Common myeloid progenitor, CD34-positive (primary cell): ENCODE measurements at regions not wholly inside any gene's neighbourhood (a gene's known extent, or its start where the extent isn't known, plus 50 kb on each side); places are given as distances from the start of the nearest gene placed in this dataset.

Experiments
- CTCF ChIA-PET: fragments of 350-600 bp; sonication (Branson Sonifier 250); formaldehyde crosslinking; loops from one replicate; lab custom pipeline; 2021; ENCODE audit warnings: antibody characterized with exemption; lab: Charles Lee
- POLR2A ChIA-PET: fragments of 350-600 bp; sonication (Branson Sonifier 250); formaldehyde crosslinking; loops from one replicate; lab custom pipeline; 2021; ENCODE audit warnings: antibody characterized with exemption; lab: Charles Lee
- DNase-seq, 3 donors: peaks; one replicate each; pipeline versions ENCODE4 v3.0.0 to v3.0.0-alpha.2; 2013
- H3K27ac ChIP-seq, 2 experiments: 1 replicate in 1 of 2; 2 replicates in 1 of 2; pipeline ENCODE4 v1.7.0; 2013; ENCODE audit warnings: inconsistent platforms in 2 of 2, low read length in 2 of 2, mild to moderate bottlenecking in 2 of 2, low read depth in 1 of 2, moderate library complexity in 1 of 2; ENCODE audit not compliant: severe bottlenecking in 2 of 2, insufficient read depth in 1 of 2, poor library complexity in 1 of 2
- H3K27me3 ChIP-seq, 5 experiments: replicated peaks in 2 of 5; 1 replicate in 3 of 5; 2 replicates in 2 of 5; pipeline versions ENCODE4 v1.6.1 to v1.7.0; 2013; ENCODE audit warnings: low read length in 4 of 5, mild to moderate bottlenecking in 2 of 5, moderate library complexity in 2 of 5, inconsistent platforms in 1 of 5; ENCODE audit not compliant: insufficient read depth in 5 of 5, control insufficient read depth in 4 of 5
- H3K36me3 ChIP-seq, 4 experiments: 1 replicate in 2 of 4; 2 replicates in 2 of 4; pipeline versions ENCODE4 v1.6.1 to v1.7.0; 2013; ENCODE audit warnings: low read length in 3 of 4, control low read depth in 1 of 4, mild to moderate bottlenecking in 1 of 4; ENCODE audit not compliant: control insufficient read depth in 4 of 4, insufficient read depth in 4 of 4
- H3K4me1 ChIP-seq, 4 experiments: 1 replicate in 3 of 4; 2 replicates in 1 of 4; pipeline versions ENCODE4 v1.6.1 to v1.7.1; 2013; ENCODE audit warnings: low read length in 3 of 4, mild to moderate bottlenecking in 3 of 4, control low read depth in 1 of 4, inconsistent platforms in 1 of 4, moderate library complexity in 1 of 4; ENCODE audit not compliant: control insufficient read depth in 4 of 4, insufficient read depth in 4 of 4; ENCODE audit errors: control extremely low read depth in 1 of 4
- H3K4me3 ChIP-seq, 7 experiments: 1 replicate in 4 of 7; 2 replicates in 3 of 7; pipeline versions ENCODE4 v1.5.1 to v1.7.0; 2013; ENCODE audit warnings: mild to moderate bottlenecking in 7 of 7, low read length in 6 of 7, moderate library complexity in 6 of 7, inconsistent platforms in 2 of 7, low read depth in 2 of 7, control low read depth in 1 of 7; ENCODE audit not compliant: insufficient read depth in 4 of 7, control insufficient read depth in 1 of 7; ENCODE audit errors: extremely low read depth in 1 of 7
- H3K9me3 ChIP-seq, 5 experiments: 1 replicate in 4 of 5; 2 replicates in 1 of 5; pipeline versions ENCODE4 v1.6.1 to v1.7.1; 2013; ENCODE audit warnings: low read length in 4 of 5, mild to moderate bottlenecking in 2 of 5, inconsistent platforms in 1 of 5, low read depth in 1 of 5, moderate library complexity in 1 of 5; ENCODE audit not compliant: control insufficient read depth in 4 of 5, insufficient read depth in 2 of 5; ENCODE audit errors: control extremely low read depth in 1 of 5
- WGBS: methylation state at CpG from one replicate; pipeline ENCODE4 v1.1.5; 2013; ENCODE audit not compliant: insufficient coverage; 5-methylcytosine and 5-hydroxymethylcytosine counted together

DNA sequence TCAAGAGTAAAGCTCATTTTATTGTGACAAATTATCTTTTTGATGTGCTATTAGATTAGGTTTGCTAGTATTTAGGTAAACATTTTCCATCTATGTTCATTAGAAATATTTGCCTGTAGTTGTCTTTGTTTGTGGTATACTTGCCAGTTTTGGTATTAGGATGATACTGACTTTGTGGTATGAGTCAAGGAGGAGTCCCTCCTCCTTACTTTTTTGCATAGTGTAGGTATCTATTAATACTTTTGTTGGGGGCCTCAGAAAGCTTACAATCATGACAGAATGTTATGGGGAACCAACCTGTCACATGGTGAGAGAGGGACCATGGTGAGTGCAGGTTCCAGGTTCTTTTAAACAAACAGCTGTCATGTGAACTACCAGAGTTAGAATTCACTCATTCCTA, 102.1 kb downstream of the ZWINT start:
- no peak overlapping the region for H3K4me3 ChIP-seq
- H3K4me1 ChIP-seq: no peaks in the 10 kb centered on the region
- no peaks in the 10 kb centered on the region for H3K9me3 ChIP-seq
- no peaks in the 10 kb centered on the region for H3K27me3 ChIP-seq
- CTCF ChIA-PET: no interaction called here
- no peaks in the 10 kb centered on the region for H3K36me3 ChIP-seq
- POLR2A ChIA-PET: no interaction called here
- no peak overlapping the region for H3K27ac ChIP-seq
- DNase-seq: no peak

DNA sequence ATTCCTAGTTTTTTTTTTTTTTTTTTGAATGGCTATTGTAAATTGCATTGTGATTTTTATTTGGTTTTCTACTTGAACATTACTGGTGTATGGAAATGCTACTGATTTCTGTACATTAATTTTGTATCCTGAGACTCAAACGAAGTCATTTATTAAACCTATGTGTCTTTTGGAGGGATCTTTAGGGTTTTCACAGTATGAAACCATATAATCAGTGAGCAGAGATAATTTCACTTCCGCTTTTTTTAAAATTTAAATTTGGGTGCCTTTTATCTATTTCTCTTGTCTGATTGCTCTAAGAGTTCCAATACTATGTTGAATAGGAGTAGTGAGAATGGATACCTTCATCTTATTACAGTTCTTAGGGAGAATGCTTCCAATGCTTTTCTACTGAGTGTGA, 102.7 kb downstream of the ZWINT start:
- Histone ChIP-seq H3K36me3 (no peaks in the 10 kb centered on the region), H3K4me1 (no peaks in the 10 kb centered on the region), H3K27me3 (no peaks in the 10 kb centered on the region), H3K27ac (no peak overlapping the region), H3K9me3 (no peaks in the 10 kb centered on the region), H3K4me3 (no peak overlapping the region)
- no peak for DNase-seq
- ChIA-PET CTCF (no interaction called here), POLR2A (no interaction called here)
- WGBS: no CpG with 5 or more reads among the region's 2 CpGs

DNA sequence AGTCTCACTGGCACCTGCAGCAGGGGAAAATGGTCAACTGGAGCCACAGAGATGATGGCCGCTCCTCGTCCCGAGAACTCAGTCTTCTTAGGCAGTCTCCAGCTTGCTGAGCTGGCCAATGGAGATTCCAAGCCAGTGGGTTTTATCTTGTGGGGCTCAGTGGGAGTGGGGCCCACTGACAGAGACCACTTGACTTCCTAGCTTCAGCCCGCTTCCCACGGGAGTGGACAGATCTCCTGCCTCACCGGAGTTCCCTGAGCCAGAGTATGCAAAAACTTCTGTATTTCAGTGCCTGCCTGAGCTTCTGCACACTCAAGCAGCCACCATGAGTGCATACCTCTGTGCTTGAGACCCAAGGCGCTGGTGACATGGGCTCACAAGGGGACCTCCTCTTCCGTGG, 105.8 kb downstream of the ZWINT start:
- Histone ChIP-seq H3K9me3 (no peaks in the 10 kb centered on the region), H3K36me3 (no peaks in the 10 kb centered on the region), H3K27me3 (no peaks in the 10 kb centered on the region), H3K4me1 (no peaks in the 10 kb centered on the region), H3K4me3 (no peak overlapping the region), H3K27ac (no peak overlapping the region)
- 80% methylated on average over 7 of the region's 8 CpGs for WGBS
- POLR2A ChIA-PET: no interaction called here
- CTCF ChIA-PET: no interaction called here
- no peak for DNase-seq

DNA sequence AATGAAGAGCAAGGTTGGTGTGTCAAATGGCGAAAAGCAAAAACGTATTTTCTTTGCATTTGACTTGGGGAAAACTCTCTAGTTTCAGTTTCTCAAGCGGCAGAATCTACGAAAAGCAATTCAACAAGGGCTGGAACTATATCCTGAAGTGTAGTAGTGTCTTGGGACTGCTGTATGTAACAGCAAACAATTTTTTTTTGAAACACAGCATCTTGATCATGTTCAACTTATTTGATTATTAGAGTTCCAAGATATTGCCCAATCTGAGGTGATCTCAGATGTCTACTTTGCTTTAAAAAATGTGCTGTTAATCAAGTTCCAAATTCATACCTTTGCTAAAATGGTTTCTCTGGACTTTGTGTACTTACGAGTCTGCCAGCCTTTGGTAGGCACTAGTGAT, 120.6 kb downstream of the ZWINT start:
- Histone ChIP-seq H3K27ac (no peak overlapping the region), H3K9me3 (no peaks in the 10 kb centered on the region), H3K4me1 (no peaks in the 10 kb centered on the region), H3K27me3 (no peaks in the 10 kb centered on the region), H3K36me3 (no peaks in the 10 kb centered on the region), H3K4me3 (no peak overlapping the region)
- ChIA-PET POLR2A (no interaction called here), CTCF (no interaction called here)
- WGBS: 88% methylated on average over 2 of the region's 5 CpGs
- DNase-seq: no peak

DNA sequence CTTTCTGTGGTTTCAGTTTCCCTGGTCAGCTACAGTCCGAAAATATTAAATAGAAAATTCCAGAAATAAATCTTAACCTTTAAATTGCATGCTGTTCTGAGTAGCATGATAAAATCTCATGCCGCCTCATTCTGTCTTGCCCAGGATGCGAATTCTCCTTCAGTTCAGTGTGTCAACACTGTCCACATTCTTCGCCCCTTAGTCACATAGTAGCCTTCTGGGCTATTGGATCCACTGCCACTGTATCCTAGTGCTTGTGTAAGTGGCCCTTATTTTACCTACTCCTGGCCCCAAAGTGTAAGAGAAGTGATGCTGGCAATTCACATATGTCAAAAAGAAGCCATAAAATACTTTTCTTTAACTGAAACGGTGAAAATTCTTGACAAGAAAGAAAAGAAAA, 129.6 kb downstream of the ZWINT start:
- CTCF ChIA-PET: no interaction called here
- no peak for DNase-seq
- no peak overlapping the region for H3K4me3 ChIP-seq
- H3K27me3 ChIP-seq: no peaks in the 10 kb centered on the region
- H3K4me1 ChIP-seq: no peaks in the 10 kb centered on the region
- POLR2A ChIA-PET: no interaction called here
- no peaks in the 10 kb centered on the region for H3K9me3 ChIP-seq
- no peak overlapping the region for H3K27ac ChIP-seq
- 53% methylated on average over 4 of the region's 5 CpGs for WGBS
- no peaks in the 10 kb centered on the region for H3K36me3 ChIP-seq

DNA sequence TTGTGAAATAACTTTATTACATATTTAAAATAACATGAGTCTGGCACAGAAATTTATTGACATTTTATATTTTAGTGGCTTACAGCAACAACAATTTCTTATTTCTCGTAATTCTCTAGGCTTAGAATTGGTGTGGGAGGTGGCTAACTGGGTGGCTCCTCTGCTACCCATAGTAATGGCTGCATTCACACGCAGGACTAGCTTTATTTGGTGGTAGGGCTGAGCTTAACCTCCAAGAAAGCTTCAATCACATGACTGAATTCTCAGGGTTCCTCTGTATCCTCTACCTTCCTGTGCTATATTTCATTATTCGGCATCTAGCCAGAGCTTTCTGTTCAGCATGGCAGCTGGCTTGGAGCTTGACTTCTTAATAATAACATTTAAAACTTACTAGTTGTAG, 138.8 kb downstream of the ZWINT start:
- Histone ChIP-seq H3K4me3 (no peak overlapping the region), H3K9me3 (no peaks in the 10 kb centered on the region), H3K27ac (no peak overlapping the region), H3K36me3 (no peaks in the 10 kb centered on the region), H3K4me1 (no peaks in the 10 kb centered on the region), H3K27me3 (no peaks in the 10 kb centered on the region)
- WGBS: 100% methylated on average over 1 of the region's 3 CpGs
- CTCF ChIA-PET: interaction anchor here (1.5 kb wide), 1 partner anchor 156 kb away, joined by 3 read pairs; no protein-coding TSS in a partner anchor
- DNase-seq: no peak
- POLR2A ChIA-PET: no interaction called here

DNA sequence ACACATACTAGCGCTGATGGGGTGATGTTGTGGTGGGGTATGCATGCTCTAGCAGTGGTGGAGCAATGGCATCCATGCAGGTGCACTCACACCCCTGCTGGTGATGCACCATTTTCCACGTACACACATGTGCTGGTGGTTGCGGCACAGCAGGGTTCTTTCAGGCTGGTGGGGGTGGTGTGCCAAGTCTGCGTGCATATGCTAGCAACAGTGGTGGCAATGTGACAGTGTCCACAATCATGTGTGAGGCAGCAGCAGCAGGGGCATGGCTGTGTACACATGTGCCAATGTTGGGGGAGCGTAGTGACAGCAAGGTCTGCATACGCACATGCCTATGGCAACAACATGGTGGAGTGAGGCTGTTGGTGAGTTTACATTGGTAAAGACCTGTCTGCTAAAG, 148.1 kb downstream of the ZWINT start:
- H3K27me3 ChIP-seq: no peaks in the 10 kb centered on the region
- 100% methylated on average over 6 of the region's 6 CpGs for WGBS
- no peak for DNase-seq
- no peaks in the 10 kb centered on the region for H3K4me1 ChIP-seq
- CTCF ChIA-PET: no interaction called here
- POLR2A ChIA-PET: no interaction called here
- H3K36me3 ChIP-seq: no peaks in the 10 kb centered on the region
- no peak overlapping the region for H3K4me3 ChIP-seq
- H3K9me3 ChIP-seq: peaks cover 0 to 3% (median 0%) of the 10 kb centered on the region in 5 experiments
- no peak overlapping the region for H3K27ac ChIP-seq
